ENCODE measurements at regions not wholly inside any gene's neighbourhood (a gene's known extent, or its start where the extent isn't known, plus 50 kb on each side); places are given as distances from the start of the nearest gene placed in this dataset.

GRCh38 chr10:24086296-24087086 lies 122.4 kb upstream of the KIAA1217 start:
- TF ChIP-seq, protein P1, sequence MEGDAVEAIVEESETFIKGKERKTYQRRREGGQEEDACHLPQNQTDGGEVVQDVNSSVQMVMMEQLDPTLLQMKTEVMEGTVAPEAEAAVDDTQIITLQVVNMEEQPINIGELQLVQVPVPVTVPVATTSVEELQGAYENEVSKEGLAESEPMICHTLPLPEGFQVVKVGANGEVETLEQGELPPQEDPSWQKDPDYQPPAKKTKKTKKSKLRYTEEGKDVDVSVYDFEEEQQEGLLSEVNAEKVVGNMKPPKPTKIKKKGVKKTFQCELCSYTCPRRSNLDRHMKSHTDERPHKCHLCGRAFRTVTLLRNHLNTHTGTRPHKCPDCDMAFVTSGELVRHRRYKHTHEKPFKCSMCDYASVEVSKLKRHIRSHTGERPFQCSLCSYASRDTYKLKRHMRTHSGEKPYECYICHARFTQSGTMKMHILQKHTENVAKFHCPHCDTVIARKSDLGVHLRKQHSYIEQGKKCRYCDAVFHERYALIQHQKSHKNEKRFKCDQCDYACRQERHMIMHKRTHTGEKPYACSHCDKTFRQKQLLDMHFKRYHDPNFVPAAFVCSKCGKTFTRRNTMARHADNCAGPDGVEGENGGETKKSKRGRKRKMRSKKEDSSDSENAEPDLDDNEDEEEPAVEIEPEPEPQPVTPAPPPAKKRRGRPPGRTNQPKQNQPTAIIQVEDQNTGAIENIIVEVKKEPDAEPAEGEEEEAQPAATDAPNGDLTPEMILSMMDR (conservative IDR thresholded peaks at IDR 0.05 in 1 of 2, IDR thresholded peaks at IDR 0.05 in 1 of 2; ENCODE audit: extremely low read depth in 1 of 2, insufficient read depth in 1 of 2, low read depth in 1 of 2, low read length in 2 of 2): no peak
- TF ChIP-seq EZH2 (IDR thresholded peaks at IDR 0.05; ENCODE audit: borderline replicate concordance, low read length): no peak

All from mammary epithelial cell (primary cell).